AG10803 (cell line): ENCODE measurements at regions not wholly inside any gene's neighbourhood (a gene's known extent, or its start where the extent isn't known, plus 50 kb on each side); places are given as distances from the start of the nearest gene placed in this dataset.

Experiments
- DNase-seq: peaks from one replicate; pipeline ENCODE4 v3.0.0; 2010; ENCODE audit warnings: low read depth
- H3K4me3 ChIP-seq: 2 replicates; pipeline ENCODE4 v1.5.1; 2011; ENCODE audit warnings: mild to moderate bottlenecking, low read length, control low read depth
- CTCF ChIP-seq: conservative IDR thresholded peaks from 2 replicates; pipeline ENCODE4 v1.5.1; 2011; ENCODE audit warnings: mild to moderate bottlenecking, low read length, control low read depth, inconsistent platforms

GRCh38 chr9:1916655-1917054, 98.5 kb upstream of the SMARCA2 start:
- no peak for TF ChIP-seq CTCF
- peak overlapping the region; percentile 39 for H3K4me3 ChIP-seq
- DNase-seq = peak; percentile 49

- no peak for TF ChIP-seq CTCF
- H3K4me3 ChIP-seq = no peak overlapping the region; the same call in none of the 2 replicates
- DNase-seq = no peak
Observed at GRCh38 chr9:1917396-1917935, 97.7 kb upstream of the SMARCA2 start.

- TF ChIP-seq CTCF = no peak
Observed at GRCh38 chr9:1918108-1918507, 97.0 kb upstream of the SMARCA2 start.

GRCh38 chr9:1918622-1919021, 96.5 kb upstream of the SMARCA2 start:
- no peak for TF ChIP-seq CTCF
- no peak for DNase-seq
- H3K4me3 ChIP-seq = no peak overlapping the region

More at GRCh38 chr9:1918108-1918507, 97.0 kb upstream of the SMARCA2 start:
- no peak for DNase-seq
- no peak overlapping the region for H3K4me3 ChIP-seq

- no peak overlapping the region for H3K4me3 ChIP-seq
- TF ChIP-seq CTCF = no peak
- no peak for DNase-seq
Observed at GRCh38 chr9:1919229-1919628, 95.9 kb upstream of the SMARCA2 start.

- TF ChIP-seq CTCF = no peak
- no peak for DNase-seq
- no peak overlapping the region for H3K4me3 ChIP-seq
Observed at GRCh38 chr9:1920386-1920785, 94.8 kb upstream of the SMARCA2 start.

GRCh38 chr9:1922026-1922425, 93.1 kb upstream of the SMARCA2 start:
- DNase-seq = no peak
- no peak for TF ChIP-seq CTCF

More at GRCh38 chr9:1922026-1922425, 93.1 kb upstream of the SMARCA2 start:
- H3K4me3 ChIP-seq = no peak overlapping the region
